HuH-7 (cell line): ENCODE measurements at regions not wholly inside any gene's neighbourhood (a gene's known extent, or its start where the extent isn't known, plus 50 kb on each side); places are given as distances from the start of the nearest gene placed in this dataset.

ENCODE experiments used
- DNase-seq: peaks from one replicate; pipeline ENCODE4 v3.0.0; 2011; ENCODE audit warnings: low spot score

DNA sequence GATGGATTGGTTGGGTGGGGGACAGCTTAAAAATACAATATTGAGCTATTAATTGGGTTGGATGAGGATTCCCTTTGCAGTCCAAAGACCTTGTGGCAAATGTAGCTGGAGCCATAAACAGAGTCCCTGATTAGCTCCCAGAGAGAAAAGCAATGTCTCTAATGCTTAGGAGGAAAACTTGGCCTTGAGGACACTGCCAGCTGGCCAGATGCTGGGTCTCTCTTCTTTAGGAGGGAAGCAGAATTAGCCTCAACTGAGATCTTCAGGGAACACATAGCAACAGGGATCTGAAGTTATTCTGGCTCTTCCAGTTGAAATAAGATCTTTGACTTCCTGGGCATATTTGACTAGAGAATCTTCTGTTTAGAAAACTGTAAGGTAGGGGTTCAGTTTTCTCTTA is 121.7 kb upstream of the WWC1 start:
- DNase-seq: no peak

DNA sequence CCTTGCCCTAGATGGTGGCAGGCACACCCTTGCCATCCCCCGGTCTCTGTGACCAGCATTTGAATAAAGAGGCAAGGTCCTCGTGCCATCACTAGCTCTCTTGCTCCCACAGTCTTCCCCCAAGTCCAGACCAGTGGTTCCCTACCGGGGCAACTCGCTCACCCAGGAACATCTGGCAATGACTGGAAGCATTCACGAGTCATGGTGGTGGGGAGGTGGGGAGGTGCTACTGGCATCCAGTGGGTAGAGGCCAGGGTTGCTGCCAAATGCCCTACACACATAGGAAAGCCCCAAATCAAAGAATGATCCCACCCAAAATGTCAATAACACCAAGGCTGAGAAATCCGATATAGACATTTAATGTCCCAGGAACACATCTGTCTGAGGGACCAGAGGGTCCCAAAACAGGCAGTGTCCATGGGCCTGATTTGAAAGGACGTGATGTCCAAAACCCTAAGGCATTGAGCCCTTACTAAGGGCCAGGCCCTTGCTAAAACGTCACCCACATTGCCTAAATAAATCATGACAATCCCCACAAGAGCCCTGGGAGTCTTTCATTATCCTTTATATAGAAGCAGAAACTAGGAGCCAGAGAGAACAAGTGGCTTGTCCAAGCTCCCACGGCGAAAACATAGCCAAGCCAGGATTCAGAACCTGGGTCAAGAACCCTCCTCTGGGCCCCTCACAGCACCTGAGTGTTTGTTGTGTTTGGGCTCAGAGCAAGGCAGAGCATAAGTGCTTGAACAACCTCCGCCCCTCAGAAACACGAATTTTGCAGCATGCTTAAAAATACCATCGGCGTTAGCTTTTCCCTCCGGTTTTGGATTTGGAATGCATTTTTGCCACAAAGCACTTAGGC is 119.3 kb upstream of the WWC1 start:
- DNase-seq: no peak

DNA sequence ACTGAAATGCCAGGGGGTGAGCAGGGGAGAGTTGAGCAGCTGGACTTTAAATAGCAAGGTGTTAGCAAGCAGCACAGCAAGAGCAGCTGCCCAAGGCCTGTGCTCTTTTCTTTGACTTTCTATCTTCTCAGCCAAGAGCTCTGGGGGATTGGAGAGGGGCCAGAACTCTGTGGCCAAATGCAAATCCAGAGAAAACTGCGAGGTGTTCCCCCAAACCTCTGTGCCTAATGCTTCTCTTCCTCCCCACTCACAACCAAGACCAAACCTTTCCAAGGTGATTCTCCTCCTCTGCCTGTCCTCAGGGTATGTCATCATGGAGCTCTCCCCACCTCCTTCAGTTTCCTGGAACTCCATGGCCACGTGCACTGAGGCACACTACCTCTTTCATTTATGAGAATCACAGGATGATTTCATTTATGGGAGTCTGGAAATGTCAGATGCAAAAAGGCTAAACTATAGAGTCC is 118.7 kb upstream of the WWC1 start:
- DNase-seq: no peak

DNA sequence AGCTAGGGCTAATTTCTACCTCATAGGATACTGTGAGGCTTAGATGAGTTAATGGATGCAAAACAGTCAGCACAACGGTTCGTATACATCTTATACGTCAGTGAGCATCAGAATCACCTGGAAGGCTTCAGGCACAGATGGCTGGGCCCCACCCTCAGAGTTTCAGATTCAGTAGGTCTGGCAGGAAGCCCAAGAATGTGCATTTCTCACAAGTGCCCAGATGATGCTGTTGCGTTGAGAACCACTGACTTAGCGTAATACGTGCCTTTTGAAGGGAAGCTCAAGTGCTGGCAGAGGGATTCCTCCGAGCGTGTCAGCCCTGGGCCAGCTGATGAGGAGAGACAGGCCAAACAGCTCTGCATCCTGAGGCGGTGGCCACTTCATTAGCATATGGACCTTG is 117.1 kb upstream of the WWC1 start:
- no peak for DNase-seq

DNA sequence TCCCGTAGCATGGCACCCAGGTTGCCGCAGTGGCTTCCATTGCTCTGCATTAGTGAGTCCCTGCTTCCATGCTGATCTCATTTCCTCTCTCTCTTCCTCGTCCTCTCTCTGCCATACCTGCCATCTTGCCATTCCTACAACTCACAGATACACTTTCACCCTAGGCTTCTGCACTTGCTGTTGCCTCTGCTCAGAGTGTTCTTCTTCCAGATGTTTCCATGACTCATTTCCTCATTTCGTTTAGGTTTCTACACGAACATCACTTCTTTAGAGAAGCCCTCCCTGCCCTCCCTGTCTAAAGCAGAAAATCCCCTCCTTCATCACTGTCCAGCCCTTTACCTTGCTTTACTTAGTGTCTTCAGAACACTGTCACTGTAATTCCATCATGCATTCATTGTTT is 115.2 kb upstream of the WWC1 start:
- no peak for DNase-seq

DNA sequence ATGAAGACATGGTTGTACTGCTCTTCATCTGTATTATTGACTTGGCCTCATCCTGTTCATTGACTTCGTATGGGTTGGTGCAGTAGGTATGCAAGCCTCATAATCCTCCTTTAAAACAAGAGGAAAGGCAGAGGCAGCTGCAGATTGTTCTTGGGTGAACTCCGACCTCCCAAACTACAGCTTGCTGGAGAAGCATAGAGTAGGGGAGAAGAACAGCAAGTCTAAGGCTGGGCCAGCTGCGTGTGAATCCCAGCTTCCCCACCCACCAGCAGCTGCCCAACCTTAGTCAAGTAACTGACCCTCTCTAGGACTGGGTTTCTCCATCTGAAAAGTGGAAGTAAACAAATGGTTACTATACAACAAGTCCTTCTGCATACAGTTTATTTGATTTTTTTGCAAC is 114.5 kb upstream of the WWC1 start:
- DNase-seq: no peak

DNA sequence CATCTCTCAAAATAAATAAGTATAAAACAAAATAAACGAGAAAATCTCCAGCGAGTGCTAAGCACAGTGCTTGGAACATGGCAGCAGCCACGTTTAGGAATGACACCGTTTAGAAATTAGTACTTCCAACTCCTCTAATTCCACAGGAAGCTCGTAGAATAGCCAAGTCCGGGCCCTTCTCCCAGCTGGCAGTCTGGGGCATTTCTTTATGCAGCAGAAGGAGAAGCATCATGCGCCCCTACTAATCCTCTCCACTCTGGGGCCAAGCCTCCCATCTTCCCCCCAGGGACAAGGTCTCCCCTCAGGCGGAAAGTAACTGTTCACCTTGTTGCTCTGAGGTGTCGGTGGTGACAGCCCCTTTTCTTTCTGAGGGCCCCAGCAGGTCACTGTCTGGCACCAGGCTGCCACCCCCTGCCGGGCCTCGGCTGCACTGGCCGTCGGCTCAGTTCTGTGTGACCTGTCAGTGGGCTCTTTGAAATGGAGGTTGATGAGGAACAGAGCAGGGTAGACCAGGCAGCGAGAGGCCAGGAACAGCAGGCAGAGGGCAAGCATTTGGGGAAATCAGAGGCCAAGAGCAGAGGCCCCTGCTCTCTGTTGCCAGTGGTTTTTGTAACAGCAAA is 113.5 kb upstream of the WWC1 start:
- no peak for DNase-seq

DNA sequence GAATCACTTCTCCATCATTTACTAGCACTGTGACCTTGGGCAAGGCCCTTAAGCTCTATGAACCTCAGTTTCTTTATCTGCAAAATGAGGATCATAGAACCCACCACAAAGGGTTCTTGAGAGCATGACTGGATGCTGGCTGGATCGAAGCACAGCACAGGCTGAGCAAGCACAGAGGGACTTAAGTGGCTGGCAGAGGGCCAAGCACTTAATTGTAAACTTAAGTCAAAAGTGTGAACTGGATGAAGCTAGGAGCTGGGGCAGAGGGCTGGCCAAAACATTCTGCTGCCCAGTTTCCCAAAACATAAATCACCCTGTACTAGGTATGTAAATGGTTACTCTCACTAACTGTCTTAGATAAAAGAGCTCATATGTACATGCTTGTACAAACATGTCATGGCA is 112.3 kb upstream of the WWC1 start:
- DNase-seq: no peak

DNA sequence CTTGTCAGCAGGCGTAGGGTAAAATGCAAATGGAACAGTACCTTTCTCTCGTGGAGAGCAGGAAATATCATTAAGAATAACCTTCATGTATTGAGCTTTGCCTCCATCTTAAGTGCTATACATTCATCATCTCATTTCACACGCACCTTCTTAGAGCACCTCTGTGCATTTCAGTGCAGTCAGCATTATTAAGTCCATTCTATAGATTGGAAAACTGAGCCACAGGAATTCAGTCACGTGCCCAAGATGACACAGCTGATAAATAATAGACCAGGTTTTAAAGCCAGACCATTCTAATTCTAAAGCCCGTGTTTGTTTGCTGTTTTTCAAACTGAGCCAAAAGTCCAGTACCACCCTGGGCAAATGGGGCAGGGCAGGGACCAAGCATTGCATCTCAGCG is 109.2 kb upstream of the WWC1 start:
- no peak for DNase-seq

DNA sequence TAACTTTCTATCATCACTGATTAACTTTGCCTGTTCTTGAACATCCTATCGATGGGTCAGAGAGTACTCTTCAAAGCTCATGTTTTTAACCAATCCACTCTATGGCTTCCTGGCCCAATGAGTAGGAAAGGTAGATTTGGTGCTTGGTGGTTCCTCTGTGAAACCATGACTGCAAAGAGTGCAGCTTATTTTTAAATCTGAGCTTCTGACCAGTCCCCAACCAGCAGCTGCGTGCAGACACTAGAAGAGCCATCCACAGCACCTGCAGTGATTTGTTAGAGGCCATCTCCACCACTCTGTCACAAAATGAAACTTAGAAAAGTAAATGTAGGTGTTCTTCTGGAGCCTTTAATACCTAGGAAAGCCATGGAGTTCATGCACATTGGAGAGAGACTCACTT is 107.3 kb upstream of the WWC1 start:
- no peak for DNase-seq

DNA sequence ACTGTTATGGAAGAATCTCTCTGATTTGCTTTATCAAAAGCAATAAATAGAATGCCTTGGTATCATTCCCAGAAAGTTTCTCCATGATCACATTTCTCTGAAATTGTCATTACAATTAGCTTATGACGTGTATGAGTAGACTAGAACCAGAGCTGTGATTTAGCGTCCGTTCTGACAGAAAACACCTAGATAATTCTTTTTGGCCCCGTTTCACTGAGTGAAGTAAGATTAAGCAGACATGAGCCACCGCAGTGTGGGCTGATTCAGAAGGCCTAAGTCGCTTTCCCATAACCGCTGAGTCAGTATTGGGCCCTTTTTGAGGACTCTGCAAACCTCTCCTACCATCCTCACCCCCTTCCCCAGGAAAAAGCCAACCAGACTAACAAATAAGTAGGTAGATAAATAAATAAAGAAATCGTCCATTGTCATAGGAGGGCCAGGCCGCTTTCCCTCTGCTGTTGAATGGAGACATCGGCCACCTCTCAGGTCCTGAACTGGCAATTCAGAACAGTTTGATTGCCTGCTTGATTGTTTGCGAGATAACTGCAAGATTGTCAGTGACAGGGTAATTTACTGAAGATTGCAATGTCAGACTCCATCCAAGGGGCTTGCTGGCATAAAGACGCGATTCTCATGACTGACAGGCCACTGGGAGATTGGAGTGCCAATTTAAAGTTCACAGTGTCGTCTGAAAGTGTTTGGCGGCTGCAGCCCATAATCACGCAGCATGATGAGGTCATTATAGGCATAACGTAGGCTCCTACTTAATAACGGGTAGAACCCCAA is 105.0 kb upstream of the WWC1 start:
- no peak for DNase-seq

DNA sequence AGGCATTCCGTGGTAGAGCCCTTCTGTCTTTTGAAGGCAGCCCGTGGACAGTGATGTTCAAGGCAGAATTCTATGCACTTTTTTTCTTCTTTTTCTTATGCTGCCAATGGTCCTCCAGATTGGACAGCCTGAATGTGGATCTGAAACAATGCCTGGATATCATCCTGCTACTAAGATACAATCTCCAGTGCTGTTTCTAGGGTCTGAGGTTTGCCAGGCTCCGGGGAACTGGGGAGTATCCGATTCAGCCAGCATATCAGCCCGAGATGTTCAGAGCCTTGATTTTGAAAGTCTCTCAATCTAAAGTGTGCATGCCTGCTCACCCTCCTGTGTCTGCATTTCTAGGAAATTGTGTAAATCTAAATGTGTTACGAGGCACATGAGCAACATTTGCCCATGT is 103.8 kb upstream of the WWC1 start:
- DNase-seq: no peak

DNA sequence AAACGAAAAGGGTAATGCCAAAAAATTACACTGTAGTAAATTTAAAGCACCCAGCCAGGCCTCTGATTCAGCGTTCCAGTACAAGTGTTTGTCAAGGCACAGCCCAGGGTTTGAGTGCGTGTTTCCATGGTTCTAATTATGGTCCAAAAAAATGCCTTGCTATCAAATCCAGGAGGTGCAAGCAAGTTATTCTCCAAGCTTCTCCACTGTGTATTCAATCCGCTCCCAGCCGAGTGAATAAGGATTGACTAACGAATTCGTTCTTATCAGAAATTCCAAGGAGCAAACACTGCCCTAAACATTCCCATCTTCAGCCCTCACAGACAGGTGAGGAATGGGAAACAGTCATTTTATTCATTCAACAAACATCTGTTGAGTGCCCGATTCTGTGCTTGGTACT is 103.3 kb upstream of the WWC1 start:
- DNase-seq: no peak

DNA sequence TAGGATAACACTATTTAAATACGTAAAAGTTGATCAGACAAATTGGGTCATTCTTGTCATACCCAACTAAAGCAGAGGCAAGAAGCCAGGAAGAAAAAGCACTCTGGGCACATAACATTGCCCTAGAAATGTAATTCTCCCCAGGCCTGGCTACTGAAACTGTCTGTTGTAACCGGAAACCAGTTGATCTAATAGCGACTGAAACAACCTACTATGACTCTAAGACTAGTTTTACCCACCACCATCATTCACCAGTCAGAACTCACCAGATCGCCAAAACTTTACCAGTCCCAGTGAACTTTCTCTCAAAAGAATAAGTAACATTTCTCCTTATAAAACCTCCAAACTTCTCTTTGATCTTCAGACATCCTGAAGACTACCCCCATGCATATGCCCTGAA is 99.3 kb upstream of the WWC1 start:
- no peak for DNase-seq

DNA sequence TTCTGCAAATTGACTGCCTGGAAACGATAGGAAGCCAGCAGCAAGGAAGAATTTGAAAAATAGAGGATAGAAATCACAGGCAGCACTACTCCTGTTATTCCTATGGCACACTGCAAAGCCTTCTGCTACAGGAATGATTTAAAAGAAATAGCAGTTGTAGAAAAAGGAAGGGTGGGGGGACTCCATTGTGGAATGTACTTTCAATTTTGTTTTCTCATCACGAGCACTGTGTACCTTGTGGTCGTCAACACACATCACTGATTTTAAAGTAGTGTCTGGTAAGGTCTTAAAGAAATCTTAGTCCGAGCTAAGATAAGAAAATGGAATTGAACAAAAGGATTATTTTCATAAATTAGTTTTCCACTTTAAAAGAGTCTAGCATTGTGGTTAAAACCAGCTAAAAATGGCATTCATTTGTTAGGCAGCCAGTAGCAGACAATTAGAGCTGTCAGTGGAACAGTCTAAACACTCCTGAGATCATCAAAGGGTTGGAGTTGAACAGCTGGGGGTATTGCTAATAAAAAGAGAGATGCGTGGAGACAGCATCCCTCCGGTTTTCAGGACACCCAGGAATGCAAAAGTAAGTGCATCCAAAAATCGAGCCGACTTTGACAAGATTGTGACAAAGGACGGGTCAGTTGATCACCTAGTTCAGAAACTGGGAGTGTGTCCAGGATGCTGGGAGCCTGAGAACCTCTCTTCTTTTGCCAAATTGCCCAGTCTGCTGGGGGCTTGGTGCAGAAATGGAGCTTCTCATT is 97.8 kb upstream of the WWC1 start:
- no peak for DNase-seq

DNA sequence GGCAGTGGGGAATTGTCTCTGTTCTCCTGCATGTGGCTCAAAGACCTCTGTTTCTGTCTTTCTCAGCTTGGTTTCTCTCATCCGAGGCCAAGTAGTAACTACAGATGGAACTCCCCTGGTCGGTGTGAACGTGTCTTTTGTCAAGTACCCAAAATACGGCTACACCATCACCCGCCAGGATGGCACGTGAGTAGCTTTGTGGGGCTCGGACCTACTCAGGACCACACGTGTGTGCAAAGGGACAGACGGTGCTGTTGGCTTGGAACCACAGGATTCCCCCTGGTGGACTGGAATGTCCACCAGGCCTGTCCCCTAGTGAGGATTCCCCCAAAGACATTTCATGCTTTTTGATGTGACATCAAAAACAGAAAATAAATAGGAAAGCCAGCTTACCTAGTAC is 96.3 kb upstream of the WWC1 start:
- no peak for DNase-seq

DNA sequence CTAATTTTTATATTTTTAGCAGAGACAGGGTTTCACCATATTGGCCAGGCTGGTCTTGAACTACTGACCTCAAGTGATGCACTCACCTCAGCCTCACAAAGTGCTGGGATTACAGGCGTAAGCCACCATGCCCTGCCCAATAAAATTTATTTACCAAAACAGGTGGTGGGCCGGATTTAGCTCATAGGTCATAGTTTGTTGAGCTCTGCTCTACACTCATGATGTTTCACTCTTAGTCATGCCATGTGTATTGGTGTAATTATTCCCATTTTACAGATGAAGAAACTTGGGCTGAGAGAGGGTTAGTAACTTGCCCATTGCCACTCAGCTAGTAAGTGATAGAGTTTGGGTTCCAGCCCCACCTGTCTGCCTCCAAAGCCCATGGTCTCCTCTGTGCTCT is 93.1 kb upstream of the WWC1 start:
- DNase-seq: no peak

DNA sequence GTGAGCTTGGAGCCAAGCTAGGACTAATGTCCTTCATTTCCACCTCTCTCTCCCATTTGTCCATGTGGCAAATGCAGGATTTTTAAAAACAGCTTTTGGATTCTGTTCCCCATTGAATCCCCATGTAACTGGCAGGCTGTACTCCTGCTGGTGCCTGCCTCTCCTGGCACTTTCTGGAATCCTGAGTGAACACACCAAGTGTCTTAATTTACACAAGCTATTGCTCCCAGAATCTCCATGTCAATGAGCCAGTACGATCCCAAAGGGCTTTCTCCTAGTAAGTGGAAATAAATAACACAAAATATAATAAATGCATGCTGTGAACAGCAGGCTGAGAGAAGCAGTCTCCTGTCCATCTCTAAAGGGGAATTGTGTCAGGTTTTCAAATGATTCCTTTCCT is 88.4 kb upstream of the WWC1 start:
- DNase-seq: no peak

DNA sequence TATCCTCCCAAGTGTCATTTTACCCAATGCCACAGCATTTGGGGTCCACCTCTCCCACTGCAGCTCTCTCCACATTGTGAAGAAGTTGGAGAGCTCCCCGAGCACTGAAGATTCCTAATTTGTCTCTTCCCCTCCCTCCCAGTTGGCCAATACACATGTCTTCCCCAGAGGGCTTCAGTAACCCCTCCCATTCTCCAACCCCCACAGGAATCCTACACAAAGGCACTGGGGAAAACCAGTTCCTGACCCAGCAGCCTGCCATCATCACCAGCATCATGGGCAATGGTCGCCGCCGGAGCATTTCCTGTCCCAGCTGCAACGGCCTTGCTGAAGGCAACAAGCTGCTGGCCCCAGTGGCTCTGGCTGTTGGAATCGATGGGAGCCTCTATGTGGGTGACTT is 87.3 kb upstream of the WWC1 start:
- DNase-seq: no peak

DNA sequence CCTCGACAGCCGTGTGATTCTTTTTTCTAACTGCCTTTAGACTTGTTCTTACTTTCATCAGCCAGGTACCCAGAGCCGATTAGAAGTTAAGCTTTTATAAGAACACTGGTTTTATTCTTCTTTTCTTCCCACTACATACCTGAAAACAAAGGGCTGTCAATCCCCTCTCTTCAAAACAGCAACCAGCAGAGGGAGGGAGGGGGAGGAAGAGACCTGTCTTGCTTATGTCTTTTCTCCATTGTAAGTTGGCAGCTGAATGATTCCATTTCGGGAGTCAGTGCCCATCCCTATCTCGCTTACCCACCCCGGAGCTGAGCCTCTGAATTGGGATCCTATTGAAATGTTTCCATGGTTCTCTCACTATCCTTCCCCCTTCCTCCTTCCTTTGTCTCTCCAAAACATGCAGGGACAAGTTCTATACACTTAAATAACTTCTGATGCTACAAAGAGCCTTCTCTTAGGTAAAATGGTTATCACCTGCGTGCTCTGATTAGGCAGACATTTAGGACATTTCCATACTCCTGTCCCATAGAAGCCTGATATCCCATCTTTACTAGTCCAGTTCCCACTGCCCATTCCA is 83.9 kb upstream of the WWC1 start:
- no peak for DNase-seq

DNA sequence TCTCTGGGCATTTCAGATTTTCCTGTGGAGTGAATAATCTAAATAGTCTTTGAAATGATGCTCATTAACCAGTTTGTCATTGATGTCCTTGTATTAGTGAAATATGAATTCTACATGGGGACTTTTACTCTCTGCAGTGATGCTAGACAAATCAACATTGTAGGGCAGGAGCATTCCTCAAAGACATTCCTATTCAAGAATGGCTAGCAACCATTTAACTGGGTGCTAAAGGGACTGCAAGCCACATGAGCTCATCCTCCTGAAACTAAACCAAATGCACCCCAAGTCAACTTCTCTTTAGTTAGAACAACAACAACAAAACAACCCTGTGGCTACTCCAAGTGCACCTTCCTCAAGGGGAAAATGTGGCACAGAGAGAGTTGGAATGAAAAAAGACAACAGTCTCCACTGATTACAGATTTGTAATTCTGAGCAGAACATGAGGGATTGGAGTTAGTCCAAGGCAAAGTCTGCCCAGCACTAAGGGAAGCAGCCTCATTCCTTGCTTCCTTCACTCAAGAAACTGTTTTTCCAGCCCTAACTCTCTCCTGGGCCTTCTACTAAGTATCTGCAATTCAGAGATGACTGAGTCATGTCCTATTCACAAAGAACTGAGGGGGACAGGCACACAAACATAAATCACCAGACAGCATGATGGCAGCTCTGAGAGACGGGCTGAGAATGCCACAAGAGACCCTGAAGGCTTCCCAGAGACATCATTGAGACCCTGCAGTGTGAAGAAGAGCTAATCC is 82.0 kb upstream of the WWC1 start:
- no peak for DNase-seq
